Large intestine (tissue), 3 donors: ENCODE measurements at regions not wholly inside any gene's neighbourhood (a gene's known extent, or its start where the extent isn't known, plus 50 kb on each side); places are given as distances from the start of the nearest gene placed in this dataset.
A peak's percentile ranks its signal among the peaks of the same experiment; 100 is the strongest.

Source experiments
- DNase-seq, 2 donors: peaks; one replicate each; pipeline versions ENCODE4 v3.0.0 to v3.0.0-alpha.2; 2013
- H3K27ac ChIP-seq: one replicate; pipeline ENCODE4 v1.5.1; 2013; ENCODE audit warnings: low read length
- H3K27me3 ChIP-seq: 2 replicates; pipeline ENCODE4 v1.6.1; 2013; ENCODE audit warnings: low read length; ENCODE audit not compliant: control insufficient read depth, insufficient read depth
- H3K36me3 ChIP-seq: 2 replicates; pipeline ENCODE4 v1.6.1; 2013; ENCODE audit warnings: low read length; ENCODE audit not compliant: control insufficient read depth, insufficient read depth
- H3K4me1 ChIP-seq: one replicate; pipeline ENCODE4 v1.6.1; 2013; ENCODE audit warnings: low read length; ENCODE audit not compliant: control insufficient read depth, insufficient read depth
- H3K4me3 ChIP-seq: one replicate; pipeline ENCODE4 v1.5.1; 2013; ENCODE audit warnings: low read length
- H3K9me3 ChIP-seq: one replicate; pipeline ENCODE4 v1.6.1; 2013; ENCODE audit warnings: mild to moderate bottlenecking, low read depth, low read length, moderate library complexity; ENCODE audit not compliant: control insufficient read depth
- WGBS: methylation state at CpG from one replicate; pipeline ENCODE4 v1.1.5; 2013; ENCODE audit warnings: low lambda C conversion rate; ENCODE audit not compliant: insufficient coverage; 5-methylcytosine and 5-hydroxymethylcytosine counted together

GRCh38 chr10:113455947-113456346 is 96.9 kb upstream of the HABP2 start:
- no peaks in the 10 kb centered on the region for H3K36me3 ChIP-seq
- no CpG with 5 or more reads among the region's 3 CpGs for WGBS
- H3K4me3 ChIP-seq: no peak overlapping the region
- DNase-seq: peak in 1 of 2 donors; percentile 45
- H3K9me3 ChIP-seq: no peaks in the 10 kb centered on the region
- H3K4me1 ChIP-seq: peaks cover 9% of the 10 kb centered on the region
- H3K27ac ChIP-seq: no peak overlapping the region
- peaks cover 2% of the 10 kb centered on the region for H3K27me3 ChIP-seq

GRCh38 chr10:113456741-113457140 is 96.1 kb upstream of the HABP2 start:
- no peaks in the 10 kb centered on the region for H3K36me3 ChIP-seq
- H3K27me3 ChIP-seq: peaks cover 2% of the 10 kb centered on the region
- peaks cover 8% of the 10 kb centered on the region for H3K4me1 ChIP-seq
- H3K4me3 ChIP-seq: no peak overlapping the region
- H3K27ac ChIP-seq: no peak overlapping the region
- H3K9me3 ChIP-seq: no peaks in the 10 kb centered on the region
- WGBS: 80% methylated on average over 1 of the region's 6 CpGs
- DNase-seq: no peak

GRCh38 chr10:113457408-113457807 is 95.4 kb upstream of the HABP2 start:
- Histone ChIP-seq H3K9me3 (no peaks in the 10 kb centered on the region), H3K27ac (no peak overlapping the region), H3K27me3 (peaks cover 2% of the 10 kb centered on the region), H3K4me3 (no peak overlapping the region), H3K4me1 (peaks cover 8% of the 10 kb centered on the region), H3K36me3 (no peaks in the 10 kb centered on the region)
- 92% methylated on average over 2 of the region's 5 CpGs for WGBS
- no peak for DNase-seq

GRCh38 chr10:113458451-113458850 is 94.4 kb upstream of the HABP2 start:
- Histone ChIP-seq H3K9me3 (no peaks in the 10 kb centered on the region), H3K27me3 (peaks cover 2% of the 10 kb centered on the region), H3K36me3 (no peaks in the 10 kb centered on the region), H3K4me1 (peaks cover 8% of the 10 kb centered on the region), H3K4me3 (no peak overlapping the region), H3K27ac (no peak overlapping the region)
- no peak for DNase-seq
- WGBS: no CpG with 5 or more reads among the region's 10 CpGs

- H3K27me3 ChIP-seq: peaks cover 2% of the 10 kb centered on the region
- WGBS: no CpG with 5 or more reads among the region's 5 CpGs
- H3K4me1 ChIP-seq: peaks cover 10% of the 10 kb centered on the region
- no peak for DNase-seq
- H3K36me3 ChIP-seq: no peaks in the 10 kb centered on the region
- no peak overlapping the region for H3K4me3 ChIP-seq
- H3K9me3 ChIP-seq: no peaks in the 10 kb centered on the region
- no peak overlapping the region for H3K27ac ChIP-seq
Observed at GRCh38 chr10:113458944-113459343, 93.9 kb upstream of the HABP2 start.

- H3K9me3 ChIP-seq: no peaks in the 10 kb centered on the region
- DNase-seq: no peak
- H3K36me3 ChIP-seq: no peaks in the 10 kb centered on the region
- no peak overlapping the region for H3K4me3 ChIP-seq
- H3K27me3 ChIP-seq: peaks cover 2% of the 10 kb centered on the region
- H3K27ac ChIP-seq: no peak overlapping the region
- H3K4me1 ChIP-seq: peaks cover 5% of the 10 kb centered on the region
- WGBS: no CpG with 5 or more reads among the region's 8 CpGs
Observed at GRCh38 chr10:113459626-113460280, 93.1 kb upstream of the HABP2 start.

- H3K27ac ChIP-seq: no peak overlapping the region
- H3K27me3 ChIP-seq: peaks cover 2% of the 10 kb centered on the region
- no peak for DNase-seq
- H3K4me1 ChIP-seq: peaks cover 2% of the 10 kb centered on the region
- no peaks in the 10 kb centered on the region for H3K9me3 ChIP-seq
- 22% methylated on average over 1 of the region's 1 CpG for WGBS
- no peak overlapping the region for H3K4me3 ChIP-seq
- no peaks in the 10 kb centered on the region for H3K36me3 ChIP-seq
Observed at GRCh38 chr10:113463083-113463482, 89.8 kb upstream of the HABP2 start.

GRCh38 chr10:113463777-113464176 is 89.1 kb upstream of the HABP2 start:
- Histone ChIP-seq H3K9me3 (no peaks in the 10 kb centered on the region), H3K27me3 (peaks cover under 1% of the 10 kb centered on the region), H3K27ac (no peak overlapping the region), H3K36me3 (no peaks in the 10 kb centered on the region), H3K4me3 (no peak overlapping the region), H3K4me1 (peaks cover 2% of the 10 kb centered on the region)
- WGBS: no CpG with 5 or more reads among the region's 3 CpGs
- peak in 1 of 2 donors; percentile 22 for DNase-seq

- no peaks in the 10 kb centered on the region for H3K27me3 ChIP-seq
- DNase-seq: no peak
- H3K27ac ChIP-seq: no peak overlapping the region
- no peaks in the 10 kb centered on the region for H3K36me3 ChIP-seq
- 100% methylated on average over 3 of the region's 3 CpGs for WGBS
- no peaks in the 10 kb centered on the region for H3K4me1 ChIP-seq
- H3K4me3 ChIP-seq: no peak overlapping the region
- no peaks in the 10 kb centered on the region for H3K9me3 ChIP-seq
Observed at GRCh38 chr10:113469796-113470195, 83.1 kb upstream of the HABP2 start.

GRCh38 chr10:113470372-113471240 is 82.2 kb upstream of the HABP2 start:
- no peak for DNase-seq
- Histone ChIP-seq H3K4me1 (no peaks in the 10 kb centered on the region), H3K9me3 (no peaks in the 10 kb centered on the region), H3K27me3 (no peaks in the 10 kb centered on the region), H3K27ac (no peak overlapping the region), H3K36me3 (no peaks in the 10 kb centered on the region), H3K4me3 (no peak overlapping the region)
- WGBS: 100% methylated on average over 1 of the region's 5 CpGs
